Vagina (tissue), 2 donors: ENCODE measurements at regions not wholly inside any gene's neighbourhood (a gene's known extent, or its start where the extent isn't known, plus 50 kb on each side); places are given as distances from the start of the nearest gene placed in this dataset.
"Not testable (repeated sequence)": the region's sequence is repeated elsewhere in the genome, so short reads cannot be mapped to it uniquely, and the experiment has no call there.

ENCODE experiments used
- DNase-seq, 2 donors: peaks; one replicate each; pipeline ENCODE4 v3.0.0-alpha.2; 2017; ENCODE audit errors: extremely low spot score in 2 of 2
- H3K27ac ChIP-seq: fragments of 200-600 bp; sonication (generic); one replicate; pipeline ENCODE4 v1.5.1; 2019
- H3K27me3 ChIP-seq: fragments of 200-600 bp; sonication (generic); one replicate; pipeline ENCODE4 v1.5.1; 2019
- H3K36me3 ChIP-seq, 2 donors: fragments of 200-600 bp; sonication (generic); one replicate each; pipeline ENCODE4 v1.5.1; 2017 to 2019
- H3K4me1 ChIP-seq: fragments of 200-600 bp; sonication (generic); one replicate; pipeline ENCODE4 v1.5.1; 2019
- H3K4me3 ChIP-seq, 2 donors: fragments of 200-600 bp; sonication (generic); 1 replicate in 1 of 2; 2 replicates in 1 of 2; pipeline ENCODE4 v1.5.1; 2016 to 2019
- H3K9me3 ChIP-seq: fragments of 200-600 bp; sonication (generic); one replicate; pipeline ENCODE4 v1.5.1; 2019
- POLR2A ChIP-seq, 2 donors: fragments of 450-650 bp; IDR thresholded peaks; one replicate each; pipeline ENCODE4 v1.6.1; 2017; ENCODE audit warnings: antibody characterized with exemption in 2 of 2, mild to moderate bottlenecking in 2 of 2, moderate library complexity in 2 of 2
- POLR2AphosphoS5 ChIP-seq, 2 donors: sonication (generic); formaldehyde crosslinking; IDR thresholded peaks; one replicate each; pipeline ENCODE4 v1.9.0; 2017; ENCODE audit warnings: antibody characterized with exemption in 2 of 2, mild to moderate bottlenecking in 2 of 2, low read depth in 1 of 2; ENCODE audit not compliant: insufficient read depth in 1 of 2
- intact Hi-C: fragments of 100-400 bp; cut with DNase I; formaldehyde crosslinking; loops from one replicate; pipeline ENCODE4 v1.15.1; 2023
- TF ChIP-seq, protein P1 (sequence below), 3 experiments: fragments of 450-650 bp in 2 of 3; fragments of 200-600 bp in 1 of 3; sonication (generic) in 1 of 3; IDR thresholded peaks; one replicate each; pipeline ENCODE4 v1.5.1; 2017 to 2019; ENCODE audit warnings: antibody characterized with exemption in 3 of 3, mild to moderate bottlenecking in 2 of 3, moderate library complexity in 2 of 3

DNA sequence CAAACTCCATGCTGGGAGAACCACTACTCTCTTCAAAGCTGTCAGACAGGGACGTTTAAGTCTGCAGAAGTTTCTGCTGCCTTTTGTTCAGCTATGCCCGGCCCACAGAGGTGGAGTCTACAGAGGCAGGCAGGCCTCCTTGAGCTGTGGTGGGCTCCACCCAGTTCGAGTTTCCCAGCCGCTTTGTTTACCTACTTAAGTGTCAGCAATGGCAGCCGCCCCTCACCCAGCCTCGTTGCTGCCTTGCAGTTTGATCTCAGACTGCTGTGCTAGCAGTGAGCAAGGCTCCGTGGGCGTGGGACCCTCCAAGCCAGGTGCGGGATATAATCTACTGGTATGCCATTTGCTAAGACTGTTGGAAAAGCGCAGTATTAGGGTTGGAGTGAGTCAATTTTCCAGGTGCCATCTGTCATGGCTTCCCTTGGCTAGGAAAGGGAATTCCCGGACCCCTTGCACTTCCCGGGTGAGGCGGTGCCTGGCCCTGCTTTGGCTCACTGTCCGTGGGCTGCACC lies 190.7 kb downstream of the TTC6 start:
- H3K9me3 ChIP-seq, H3K36me3 ChIP-seq, H3K4me3 ChIP-seq, intact Hi-C loops, DNase-seq, H3K4me1 ChIP-seq, H3K27ac ChIP-seq, H3K27me3 ChIP-seq: not testable (repeated sequence)

DNA sequence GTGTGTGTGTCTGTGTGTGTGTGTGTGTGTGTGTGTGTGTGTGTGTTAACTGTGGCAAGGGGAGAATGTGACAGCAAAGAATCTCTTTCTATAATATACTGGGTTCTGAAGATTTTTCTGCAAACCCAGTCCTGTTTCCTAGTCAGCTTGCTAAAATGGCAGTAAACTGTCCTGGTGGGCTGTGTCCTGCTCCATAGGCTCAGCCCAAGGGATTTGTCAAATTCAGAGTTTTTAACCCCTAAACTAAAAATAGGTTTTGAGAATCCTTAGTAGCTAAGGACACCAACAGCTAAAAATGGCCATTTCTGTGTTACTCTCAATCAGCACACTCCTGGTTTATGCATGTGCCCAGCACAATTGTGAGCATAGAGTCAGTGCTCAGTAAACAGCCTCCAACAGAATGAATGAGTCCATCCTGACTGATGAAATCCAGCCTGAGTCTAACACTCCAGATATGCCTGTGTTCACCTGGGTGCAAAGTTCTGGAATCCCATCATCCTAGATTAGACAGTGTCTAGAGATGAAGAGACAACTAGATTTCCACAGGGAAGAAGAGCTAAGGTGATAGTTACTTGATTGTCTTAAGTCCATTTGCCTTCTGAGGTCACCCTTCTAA lies 192.6 kb downstream of the TTC6 start:
- Histone ChIP-seq H3K27ac (no peak overlapping the region), H3K27me3 (no peaks in the 10 kb centered on the region), H3K4me3 (no peak overlapping the region), H3K4me1 (no peaks in the 10 kb centered on the region), H3K9me3 (no peaks in the 10 kb centered on the region), H3K36me3 (no peaks in the 10 kb centered on the region)
- no peak for TF ChIP-seq POLR2A (IDR thresholded peaks at IDR 0.05)
- TF ChIP-seq, protein P1, sequence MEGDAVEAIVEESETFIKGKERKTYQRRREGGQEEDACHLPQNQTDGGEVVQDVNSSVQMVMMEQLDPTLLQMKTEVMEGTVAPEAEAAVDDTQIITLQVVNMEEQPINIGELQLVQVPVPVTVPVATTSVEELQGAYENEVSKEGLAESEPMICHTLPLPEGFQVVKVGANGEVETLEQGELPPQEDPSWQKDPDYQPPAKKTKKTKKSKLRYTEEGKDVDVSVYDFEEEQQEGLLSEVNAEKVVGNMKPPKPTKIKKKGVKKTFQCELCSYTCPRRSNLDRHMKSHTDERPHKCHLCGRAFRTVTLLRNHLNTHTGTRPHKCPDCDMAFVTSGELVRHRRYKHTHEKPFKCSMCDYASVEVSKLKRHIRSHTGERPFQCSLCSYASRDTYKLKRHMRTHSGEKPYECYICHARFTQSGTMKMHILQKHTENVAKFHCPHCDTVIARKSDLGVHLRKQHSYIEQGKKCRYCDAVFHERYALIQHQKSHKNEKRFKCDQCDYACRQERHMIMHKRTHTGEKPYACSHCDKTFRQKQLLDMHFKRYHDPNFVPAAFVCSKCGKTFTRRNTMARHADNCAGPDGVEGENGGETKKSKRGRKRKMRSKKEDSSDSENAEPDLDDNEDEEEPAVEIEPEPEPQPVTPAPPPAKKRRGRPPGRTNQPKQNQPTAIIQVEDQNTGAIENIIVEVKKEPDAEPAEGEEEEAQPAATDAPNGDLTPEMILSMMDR (IDR thresholded peaks at IDR 0.05): no peak
- TF ChIP-seq POLR2AphosphoS5 (IDR thresholded peaks at IDR 0.05; ENCODE audit: insufficient read depth in 1 of 2, low read depth in 1 of 2): no peak
- intact Hi-C loops: no loop called here
- DNase-seq: no peak

DNA sequence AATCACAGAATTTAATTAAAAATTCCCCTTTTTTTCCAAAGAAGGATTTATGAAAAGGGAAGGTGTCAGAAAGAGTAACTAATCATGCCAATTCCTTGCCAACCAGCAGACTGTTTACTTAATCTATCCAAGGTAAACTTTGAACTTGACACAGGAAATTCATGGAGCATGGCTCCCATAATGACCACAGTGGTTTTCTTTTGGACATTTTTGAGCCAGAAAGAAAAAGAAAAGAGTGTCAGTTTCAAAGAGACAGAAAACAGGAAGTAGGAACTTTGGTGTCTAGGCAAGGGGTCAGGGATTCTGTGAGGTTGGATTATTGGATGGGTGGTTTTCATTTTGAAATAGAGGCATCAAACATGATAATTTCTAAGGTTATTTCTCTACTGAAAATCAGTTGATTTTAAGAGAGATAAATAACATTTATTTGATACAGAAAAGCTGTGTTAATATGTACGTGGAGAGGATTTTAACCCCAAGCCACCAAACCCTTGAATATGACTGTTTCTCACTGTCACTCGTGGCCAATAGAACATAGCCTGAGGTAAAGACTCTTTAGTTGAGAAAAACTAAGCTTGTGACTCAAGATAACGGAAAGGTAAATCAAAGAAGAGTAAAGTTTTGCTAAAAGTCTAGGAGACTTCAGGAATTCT lies 196.1 kb downstream of the TTC6 start:
- Histone ChIP-seq H3K27me3 (no peaks in the 10 kb centered on the region), H3K27ac (no peak overlapping the region), H3K9me3 (no peaks in the 10 kb centered on the region), H3K4me3 (no peak overlapping the region), H3K36me3 (no peaks in the 10 kb centered on the region), H3K4me1 (no peaks in the 10 kb centered on the region)
- intact Hi-C loops: no loop called here
- DNase-seq: no peak
- TF ChIP-seq POLR2AphosphoS5 (IDR thresholded peaks at IDR 0.05; ENCODE audit: insufficient read depth in 1 of 2, low read depth in 1 of 2) (no peak), POLR2A (IDR thresholded peaks at IDR 0.05) (no peak)
- TF ChIP-seq, protein P1 (IDR thresholded peaks at IDR 0.05): no peak

DNA sequence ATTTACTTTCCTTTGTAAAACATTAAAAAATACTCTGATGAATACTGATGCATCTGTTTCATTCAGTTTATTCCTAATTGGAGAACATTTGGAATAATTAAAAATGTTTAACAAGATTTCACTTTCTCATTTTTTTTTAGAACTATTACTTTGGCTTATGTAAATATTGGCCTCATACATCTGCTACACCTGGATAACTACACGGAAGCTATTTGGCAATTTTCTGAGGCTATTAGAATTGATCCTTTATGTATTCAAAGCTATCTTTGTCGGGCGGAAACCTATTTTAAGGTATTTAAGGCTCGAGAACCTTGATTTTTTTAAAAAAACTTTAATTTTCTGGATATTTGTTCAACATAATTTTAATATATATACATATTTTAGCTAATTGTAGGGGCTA lies 196.7 kb downstream of the TTC6 start:
- Histone ChIP-seq H3K4me1 (no peaks in the 10 kb centered on the region), H3K4me3 (no peak overlapping the region), H3K9me3 (no peaks in the 10 kb centered on the region), H3K27ac (no peak overlapping the region), H3K36me3 (no peaks in the 10 kb centered on the region), H3K27me3 (no peaks in the 10 kb centered on the region)
- no peak for TF ChIP-seq POLR2A (IDR thresholded peaks at IDR 0.05)
- TF ChIP-seq, protein P1 (IDR thresholded peaks at IDR 0.05): no peak
- no peak for TF ChIP-seq POLR2AphosphoS5 (IDR thresholded peaks at IDR 0.05; ENCODE audit: insufficient read depth in 1 of 2, low read depth in 1 of 2)
- DNase-seq: no peak
- intact Hi-C loops: no loop called here

DNA sequence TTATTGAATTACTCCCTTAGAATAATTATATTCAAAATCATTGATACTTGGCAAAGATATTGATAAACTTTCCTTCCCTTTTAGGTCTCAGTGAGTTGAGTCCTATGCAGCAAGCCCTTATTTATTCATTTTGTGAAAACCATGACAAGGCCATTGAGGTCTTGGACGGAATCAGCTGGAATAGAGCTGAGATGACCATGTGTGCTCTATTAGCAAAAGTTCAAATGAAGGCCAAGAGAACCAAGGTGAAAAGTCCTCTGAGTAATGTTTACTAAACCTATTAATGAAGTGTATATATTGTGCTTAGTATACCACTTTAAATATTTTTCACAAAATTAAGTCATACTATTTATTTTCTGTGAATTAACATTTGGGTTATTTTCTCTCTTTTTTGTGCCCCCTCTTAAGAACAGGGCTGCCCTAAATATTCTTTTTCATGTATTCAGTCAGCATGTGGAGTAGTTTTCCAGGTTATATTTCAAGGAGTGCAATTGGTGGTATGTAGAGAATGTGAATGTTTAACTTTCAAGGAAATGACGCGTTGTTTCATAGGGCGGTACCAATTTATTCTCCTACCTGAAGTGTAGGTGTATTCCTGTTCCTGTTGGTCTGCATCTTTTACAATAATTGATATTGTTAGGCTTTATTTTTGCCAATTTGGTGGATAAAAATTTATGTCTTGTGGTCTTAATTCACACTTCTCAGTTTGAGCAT lies 201.4 kb downstream of the TTC6 start:
- no peak for DNase-seq
- Histone ChIP-seq H3K4me3 (no peak overlapping the region), H3K4me1 (no peaks in the 10 kb centered on the region), H3K27me3 (no peaks in the 10 kb centered on the region), H3K9me3 (no peaks in the 10 kb centered on the region), H3K36me3 (no peaks in the 10 kb centered on the region), H3K27ac (no peak overlapping the region)
- intact Hi-C loops: no loop called here
- TF ChIP-seq POLR2A (IDR thresholded peaks at IDR 0.05) (no peak), POLR2AphosphoS5 (IDR thresholded peaks at IDR 0.05; ENCODE audit: insufficient read depth in 1 of 2, low read depth in 1 of 2) (no peak)
- TF ChIP-seq, protein P1 (IDR thresholded peaks at IDR 0.05): no peak
